ENCODE measurements at regions not wholly inside any gene's neighbourhood (a gene's known extent, or its start where the extent isn't known, plus 50 kb on each side); places are given as distances from the start of the nearest gene placed in this dataset.

DNA sequence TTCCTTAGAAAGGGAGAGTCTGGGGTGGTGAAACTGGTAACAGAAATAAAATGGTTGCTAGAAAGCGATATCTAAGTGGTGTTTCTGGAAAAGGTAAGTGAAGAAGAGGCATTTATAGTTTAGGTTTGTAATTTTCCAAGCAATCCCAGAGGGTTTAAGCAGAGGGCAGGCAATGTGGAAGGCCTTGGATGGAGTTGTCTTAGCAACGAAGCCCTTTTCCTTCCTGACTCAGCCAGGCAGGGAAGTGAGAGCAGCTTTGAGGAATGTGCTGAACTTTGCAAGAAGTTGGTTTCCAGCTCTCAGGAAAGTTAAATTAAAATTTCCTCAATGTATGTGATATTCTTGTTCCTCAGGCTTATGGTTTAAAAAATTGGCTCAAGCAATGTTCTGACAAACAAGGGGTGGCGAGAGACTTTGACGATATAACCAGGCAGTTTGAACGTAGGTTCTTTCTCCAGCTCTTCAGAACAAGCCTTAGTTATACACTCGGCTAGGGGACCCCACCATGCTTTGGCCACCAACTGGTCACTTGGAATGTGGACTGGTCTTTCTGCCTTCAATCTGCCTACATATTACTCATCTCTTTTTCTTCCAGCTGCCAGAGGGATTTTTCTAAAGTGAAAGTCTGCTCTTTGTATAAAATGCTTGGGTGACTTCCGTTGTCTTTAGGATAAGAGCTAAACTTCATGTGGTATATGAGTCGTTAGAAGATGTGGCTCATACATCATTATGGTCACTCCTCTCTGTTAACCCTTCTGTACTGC is 66.9 kb upstream of the SLC25A13 start:
- H3K27ac ChIP-seq (ENCODE audit: low read depth, low read length, poor library complexity, severe bottlenecking) = no peak overlapping the region
- H3K4me1 ChIP-seq (ENCODE audit: insufficient read depth, low read length, poor library complexity, severe bottlenecking) = no peaks in the 10 kb centered on the region
- TF ChIP-seq, protein P1, sequence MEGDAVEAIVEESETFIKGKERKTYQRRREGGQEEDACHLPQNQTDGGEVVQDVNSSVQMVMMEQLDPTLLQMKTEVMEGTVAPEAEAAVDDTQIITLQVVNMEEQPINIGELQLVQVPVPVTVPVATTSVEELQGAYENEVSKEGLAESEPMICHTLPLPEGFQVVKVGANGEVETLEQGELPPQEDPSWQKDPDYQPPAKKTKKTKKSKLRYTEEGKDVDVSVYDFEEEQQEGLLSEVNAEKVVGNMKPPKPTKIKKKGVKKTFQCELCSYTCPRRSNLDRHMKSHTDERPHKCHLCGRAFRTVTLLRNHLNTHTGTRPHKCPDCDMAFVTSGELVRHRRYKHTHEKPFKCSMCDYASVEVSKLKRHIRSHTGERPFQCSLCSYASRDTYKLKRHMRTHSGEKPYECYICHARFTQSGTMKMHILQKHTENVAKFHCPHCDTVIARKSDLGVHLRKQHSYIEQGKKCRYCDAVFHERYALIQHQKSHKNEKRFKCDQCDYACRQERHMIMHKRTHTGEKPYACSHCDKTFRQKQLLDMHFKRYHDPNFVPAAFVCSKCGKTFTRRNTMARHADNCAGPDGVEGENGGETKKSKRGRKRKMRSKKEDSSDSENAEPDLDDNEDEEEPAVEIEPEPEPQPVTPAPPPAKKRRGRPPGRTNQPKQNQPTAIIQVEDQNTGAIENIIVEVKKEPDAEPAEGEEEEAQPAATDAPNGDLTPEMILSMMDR (conservative IDR thresholded peaks at IDR 0.05; ENCODE audit: low read depth, low read length) = no peak
- TF ChIP-seq EZH2 (IDR thresholded peaks at IDR 0.05; ENCODE audit: borderline replicate concordance, low read depth, low read length, poor library complexity, severe bottlenecking) = no peak
- H3K36me3 ChIP-seq (ENCODE audit: insufficient read depth, low read length, poor library complexity, severe bottlenecking) = no peaks in the 10 kb centered on the region
- no peaks in the 10 kb centered on the region for H3K9me3 ChIP-seq (ENCODE audit: low read depth, low read length, poor library complexity, severe bottlenecking)
- CTCF ChIA-PET = no interaction called here
- POLR2A ChIA-PET (ENCODE audit: low non-redundant PET) = no interaction called here
- H3K27me3 ChIP-seq (replicated peaks; ENCODE audit: insufficient read depth, low read depth, low read length, poor library complexity) = no peaks in the 10 kb centered on the region
- H3K4me3 ChIP-seq (ENCODE audit: low read depth, low read length, poor library complexity, severe bottlenecking) = no peak overlapping the region
- intact Hi-C loops (cut with micrococcal nuclease; ENCODE audit: unreplicated experiment) = no loop called here
- peak; percentile 11 for DNase-seq (ENCODE audit: low spot score)
- no TSS peak for BruUV-seq (replicated peaks)

DNA sequence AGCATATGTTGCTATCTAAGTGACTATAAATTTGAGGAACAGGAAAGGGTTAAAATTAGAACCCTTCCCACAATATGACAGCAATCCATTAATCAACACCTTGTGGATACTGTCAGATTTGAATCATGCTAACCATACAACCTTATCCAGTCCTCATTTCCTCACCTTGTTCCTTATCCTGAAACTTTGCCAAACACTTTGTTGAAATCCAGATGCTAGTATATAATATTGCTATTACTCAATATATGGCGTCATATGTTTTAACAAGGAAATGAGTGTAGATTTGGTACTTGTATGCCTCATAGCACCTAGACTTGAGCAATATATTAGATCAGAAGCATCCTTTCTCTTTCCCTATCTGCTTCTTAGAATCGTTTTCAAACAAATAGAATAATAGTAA is 66.3 kb upstream of the SLC25A13 start:
- H3K4me3 ChIP-seq (ENCODE audit: low read depth, low read length, poor library complexity, severe bottlenecking) = no peak overlapping the region
- no peaks in the 10 kb centered on the region for H3K27me3 ChIP-seq (replicated peaks; ENCODE audit: insufficient read depth, low read depth, low read length, poor library complexity)
- CTCF ChIA-PET = no interaction called here
- H3K36me3 ChIP-seq (ENCODE audit: insufficient read depth, low read length, poor library complexity, severe bottlenecking) = no peaks in the 10 kb centered on the region
- H3K4me1 ChIP-seq (ENCODE audit: insufficient read depth, low read length, poor library complexity, severe bottlenecking) = no peaks in the 10 kb centered on the region
- POLR2A ChIA-PET (ENCODE audit: low non-redundant PET) = no interaction called here
- TF ChIP-seq, protein P1 (conservative IDR thresholded peaks at IDR 0.05; ENCODE audit: low read depth, low read length) = no peak
- no peak for TF ChIP-seq EZH2 (IDR thresholded peaks at IDR 0.05; ENCODE audit: borderline replicate concordance, low read depth, low read length, poor library complexity, severe bottlenecking)
- no peak for DNase-seq (ENCODE audit: low spot score)
- intact Hi-C loops (cut with micrococcal nuclease; ENCODE audit: unreplicated experiment) = no loop called here
- no TSS peak for BruUV-seq (replicated peaks)
- no peak overlapping the region for H3K27ac ChIP-seq (ENCODE audit: low read depth, low read length, poor library complexity, severe bottlenecking)
- no peaks in the 10 kb centered on the region for H3K9me3 ChIP-seq (ENCODE audit: low read depth, low read length, poor library complexity, severe bottlenecking)

DNA sequence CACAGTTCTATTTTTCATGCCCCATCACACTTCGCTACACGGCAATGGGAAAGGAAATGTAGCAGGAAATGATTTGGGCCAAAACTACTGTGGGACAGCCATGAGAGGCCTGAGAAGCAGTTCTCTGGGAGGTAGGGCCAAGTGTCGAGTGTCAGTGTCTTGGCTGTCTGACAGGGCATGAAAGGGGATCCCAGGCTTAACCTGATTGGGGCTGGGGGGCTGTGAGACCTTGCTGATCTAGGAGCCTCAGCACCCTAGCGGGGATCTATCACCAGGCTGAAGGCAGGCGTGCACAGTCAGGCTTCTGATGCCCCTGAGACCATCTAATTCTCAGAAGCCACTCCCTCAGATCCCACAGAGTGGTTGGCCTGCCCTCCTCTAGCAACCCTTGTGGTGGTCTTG is 58.2 kb upstream of the SLC25A13 start:
- H3K4me3 ChIP-seq (ENCODE audit: low read depth, low read length, poor library complexity, severe bottlenecking) = no peak overlapping the region
- TF ChIP-seq EZH2 (IDR thresholded peaks at IDR 0.05; ENCODE audit: borderline replicate concordance, low read depth, low read length, poor library complexity, severe bottlenecking) = no peak
- TF ChIP-seq, protein P1 (conservative IDR thresholded peaks at IDR 0.05; ENCODE audit: low read depth, low read length) = no peak
- intact Hi-C loops (cut with micrococcal nuclease; ENCODE audit: unreplicated experiment) = no loop called here
- BruUV-seq (replicated peaks) = no TSS peak
- CTCF ChIA-PET = no interaction called here
- peak; percentile 15 for DNase-seq (ENCODE audit: low spot score)
- POLR2A ChIA-PET (ENCODE audit: low non-redundant PET) = no interaction called here
- H3K36me3 ChIP-seq (ENCODE audit: insufficient read depth, low read length, poor library complexity, severe bottlenecking) = no peaks in the 10 kb centered on the region
- no peaks in the 10 kb centered on the region for H3K4me1 ChIP-seq (ENCODE audit: insufficient read depth, low read length, poor library complexity, severe bottlenecking)
- H3K9me3 ChIP-seq (ENCODE audit: low read depth, low read length, poor library complexity, severe bottlenecking) = no peaks in the 10 kb centered on the region
- no peaks in the 10 kb centered on the region for H3K27me3 ChIP-seq (replicated peaks; ENCODE audit: insufficient read depth, low read depth, low read length, poor library complexity)
- H3K27ac ChIP-seq (ENCODE audit: low read depth, low read length, poor library complexity, severe bottlenecking) = no peak overlapping the region

All from A673 (cell line).